NCI-H69 (cell line): ENCODE measurements at regions not wholly inside any gene's neighbourhood (a gene's known extent, or its start where the extent isn't known, plus 50 kb on each side); places are given as distances from the start of the nearest gene placed in this dataset.
A peak's percentile ranks its signal among the peaks of the same experiment; 100 is the strongest.
"Not testable (repeated sequence)": the region's sequence is repeated elsewhere in the genome, so short reads cannot be mapped to it uniquely, and the experiment has no call there.

Experiments
- DNase-seq: peaks from one replicate; lab custom pipeline; 2025; lab: John Stamatoyannopoulos, UW

GRCh38 chr21:17679002-17679600 is 66.4 kb upstream of the BTG3 start:
- peak; percentile 83 for DNase-seq

DNA sequence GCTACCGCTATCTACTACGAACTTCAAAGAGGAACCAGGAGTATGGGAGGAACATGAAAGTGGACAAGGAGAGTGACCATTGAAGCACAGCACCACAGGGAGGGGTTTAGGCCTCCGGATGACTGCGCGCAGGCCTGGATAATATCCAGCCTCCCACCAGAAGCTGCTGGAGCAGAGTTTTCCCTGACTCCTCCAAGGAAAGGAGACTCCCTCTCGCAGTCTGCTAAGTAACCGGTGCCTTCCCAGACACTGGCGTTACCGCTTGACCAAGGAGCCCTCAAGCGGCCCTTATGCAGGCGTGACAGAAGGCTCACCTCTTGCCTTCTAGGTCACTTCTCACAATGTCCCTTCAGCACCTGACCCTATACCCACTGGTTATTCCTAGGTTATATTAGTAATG is 64.2 kb upstream of the BTG3 start:
- DNase-seq = not testable (repeated sequence)

DNA sequence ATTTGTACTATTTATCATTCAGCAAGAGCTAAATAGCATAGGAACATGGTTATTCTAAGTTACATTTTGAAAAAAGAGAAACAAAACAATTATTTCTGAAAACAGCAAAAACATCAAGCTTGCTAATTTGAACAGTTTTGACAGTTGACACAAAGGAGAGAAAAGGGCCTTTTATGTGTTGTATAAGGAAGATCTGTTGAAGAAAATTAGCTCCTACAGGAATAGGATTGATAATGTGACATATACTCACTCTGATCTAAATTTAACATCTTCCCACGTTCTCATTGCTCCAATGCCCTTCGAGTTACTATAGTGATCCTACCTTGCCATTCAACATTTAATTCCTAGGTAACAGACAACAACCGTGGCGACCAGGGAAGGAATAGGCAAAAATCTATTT is 61.4 kb upstream of the BTG3 start:
- DNase-seq = no peak

DNA sequence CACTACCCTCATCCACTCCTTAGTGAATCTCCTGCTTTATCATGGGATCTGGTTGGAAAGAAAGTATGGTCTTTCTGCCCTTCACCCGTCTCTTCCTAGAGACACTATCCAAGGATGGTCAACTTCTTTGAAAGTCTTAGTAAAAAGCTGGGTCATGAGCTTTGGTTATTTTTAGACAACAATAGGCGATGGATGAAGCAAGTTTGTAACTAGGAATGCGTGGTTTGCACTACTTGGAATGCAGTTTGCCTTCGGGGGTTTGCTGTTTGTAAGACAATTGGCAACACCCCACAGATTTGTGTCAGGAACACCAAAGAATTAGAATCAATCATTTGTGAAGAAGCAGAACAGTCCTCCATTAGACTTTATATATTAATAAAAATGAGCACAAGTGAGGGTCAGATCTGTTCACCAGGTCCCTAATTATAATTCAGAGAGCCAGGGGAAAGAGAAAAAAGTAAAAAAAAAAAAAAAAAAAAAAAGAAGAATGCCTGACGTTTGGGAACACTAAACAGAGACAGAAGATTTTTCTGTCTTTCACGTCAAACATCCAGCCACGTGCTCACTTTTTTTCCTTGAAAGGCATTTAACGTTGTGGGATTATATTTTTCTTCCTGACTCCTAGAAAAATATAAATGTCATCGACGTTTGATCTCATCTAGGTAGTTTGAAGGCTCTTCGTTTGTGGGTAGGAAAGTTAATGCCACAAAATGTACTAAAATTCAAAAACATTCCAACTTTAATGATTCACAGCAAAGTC is 60.7 kb upstream of the BTG3 start:
- DNase-seq = no peak

GRCh38 chr21:17671733-17672132 is 59.0 kb upstream of the BTG3 start:
- DNase-seq = peak; percentile 75

DNA sequence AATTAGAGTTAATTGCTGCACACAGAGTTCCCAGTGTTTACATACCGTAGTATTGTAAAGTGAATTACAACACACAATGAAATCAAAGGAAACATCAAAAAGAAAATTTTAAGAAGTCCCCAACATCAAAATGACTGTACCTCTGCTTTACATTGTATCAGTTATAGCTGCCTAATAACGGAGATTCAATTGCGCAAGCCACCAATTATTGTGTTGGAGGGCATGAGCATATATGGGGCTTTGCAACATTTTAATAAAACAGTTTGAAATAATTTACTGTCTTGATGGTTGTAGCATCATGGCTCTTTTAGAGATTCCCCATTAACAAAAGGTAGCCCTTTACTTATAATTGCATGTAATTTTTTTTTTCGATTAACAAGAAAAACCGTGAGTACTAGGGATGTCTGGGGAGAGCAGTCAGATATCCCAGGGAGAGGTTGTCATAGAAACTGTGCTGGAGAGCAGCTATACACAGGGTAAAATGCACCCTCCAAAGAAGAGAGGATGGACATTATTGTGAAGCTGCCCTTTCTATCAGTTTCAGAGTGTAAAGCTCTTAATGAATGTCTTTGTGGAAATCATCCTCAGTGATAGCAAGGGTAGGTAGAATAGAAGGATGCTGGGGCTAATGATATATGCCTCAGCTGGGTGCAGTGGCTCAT is 55.9 kb upstream of the BTG3 start:
- peak; percentile 54 for DNase-seq

DNA sequence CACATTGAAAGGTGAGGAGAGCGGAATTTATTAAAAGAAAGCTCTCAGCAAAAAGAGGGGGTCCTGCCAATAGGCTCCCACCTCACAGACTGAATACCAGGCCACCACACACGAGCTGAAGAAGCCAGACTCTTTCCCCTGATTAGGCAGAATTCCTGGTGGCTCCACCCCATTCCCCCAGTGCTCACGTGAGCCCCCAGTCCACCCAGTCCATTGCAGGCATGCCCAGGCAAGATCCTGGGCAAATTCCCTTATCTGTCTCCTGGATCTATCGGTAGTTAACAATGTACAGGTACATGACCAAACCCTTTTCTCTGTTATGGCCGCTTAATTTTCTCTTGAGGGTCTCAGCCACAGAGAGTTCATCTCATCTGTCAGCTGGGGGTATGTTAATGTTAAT is 54.6 kb upstream of the BTG3 start:
- DNase-seq = no peak
